ENCODE measurements at regions not wholly inside any gene's neighbourhood (a gene's known extent, or its start where the extent isn't known, plus 50 kb on each side); places are given as distances from the start of the nearest gene placed in this dataset.

DNA sequence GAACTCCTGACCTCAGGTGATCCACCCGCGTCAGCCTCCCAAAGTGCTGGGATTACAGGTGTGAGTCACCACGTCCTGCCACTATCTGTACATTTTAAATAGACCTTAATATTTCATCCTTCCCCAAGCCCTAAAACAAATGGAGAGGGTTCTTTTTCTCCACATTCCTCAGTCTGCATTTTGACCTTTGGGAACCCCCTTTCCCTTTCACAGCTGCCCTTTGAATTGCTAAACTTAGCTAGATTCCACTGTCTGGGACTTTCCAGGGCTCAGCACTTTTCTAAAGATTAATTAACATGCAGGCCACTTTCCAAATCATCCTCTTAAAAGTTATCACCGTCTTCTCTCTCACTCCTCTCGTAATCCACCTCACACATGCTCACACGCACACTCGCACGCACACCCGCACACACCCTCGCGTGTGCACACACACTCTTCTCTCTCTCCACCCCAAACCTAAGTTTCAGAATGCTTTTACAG, 124.2 kb downstream of the TMCO5A start:
- TF ChIP-seq POLR2A (IDR thresholded peaks at IDR 0.05), result no peak
- TF ChIP-seq, protein P1, sequence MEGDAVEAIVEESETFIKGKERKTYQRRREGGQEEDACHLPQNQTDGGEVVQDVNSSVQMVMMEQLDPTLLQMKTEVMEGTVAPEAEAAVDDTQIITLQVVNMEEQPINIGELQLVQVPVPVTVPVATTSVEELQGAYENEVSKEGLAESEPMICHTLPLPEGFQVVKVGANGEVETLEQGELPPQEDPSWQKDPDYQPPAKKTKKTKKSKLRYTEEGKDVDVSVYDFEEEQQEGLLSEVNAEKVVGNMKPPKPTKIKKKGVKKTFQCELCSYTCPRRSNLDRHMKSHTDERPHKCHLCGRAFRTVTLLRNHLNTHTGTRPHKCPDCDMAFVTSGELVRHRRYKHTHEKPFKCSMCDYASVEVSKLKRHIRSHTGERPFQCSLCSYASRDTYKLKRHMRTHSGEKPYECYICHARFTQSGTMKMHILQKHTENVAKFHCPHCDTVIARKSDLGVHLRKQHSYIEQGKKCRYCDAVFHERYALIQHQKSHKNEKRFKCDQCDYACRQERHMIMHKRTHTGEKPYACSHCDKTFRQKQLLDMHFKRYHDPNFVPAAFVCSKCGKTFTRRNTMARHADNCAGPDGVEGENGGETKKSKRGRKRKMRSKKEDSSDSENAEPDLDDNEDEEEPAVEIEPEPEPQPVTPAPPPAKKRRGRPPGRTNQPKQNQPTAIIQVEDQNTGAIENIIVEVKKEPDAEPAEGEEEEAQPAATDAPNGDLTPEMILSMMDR (IDR thresholded peaks at IDR 0.05), result no peak

Measured in Peyer's patch (tissue), 4 donors.